HG03575 (cell line): ENCODE measurements at regions not wholly inside any gene's neighbourhood (a gene's known extent, or its start where the extent isn't known, plus 50 kb on each side); places are given as distances from the start of the nearest gene placed in this dataset.

Experiments
- ATAC-seq: cut with Tn5 transposase; IDR thresholded peaks from one replicate; pipeline ENCODE4 v1.9.1; 2021; ENCODE audit not compliant: unreplicated experiment, insufficient number of reproducible peaks, low FRiP score; ENCODE audit errors: extremely low read depth

- ATAC-seq, result no peak
These were observed 1090.2 kb upstream of the TMEM132C start for GRCh38 chr12:127176804-127177203.

GRCh38 chr12:127178052-127178451, 1088.9 kb upstream of the TMEM132C start:
- ATAC-seq, result no peak

- no peak for ATAC-seq
These were observed 1088.5 kb upstream of the TMEM132C start for GRCh38 chr12:127178463-127178862.

- no peak for ATAC-seq
These were observed 1087.8 kb upstream of the TMEM132C start for GRCh38 chr12:127179176-127179575.

GRCh38 chr12:127182018-127182417, 1085.0 kb upstream of the TMEM132C start:
- ATAC-seq, result no peak

- no peak for ATAC-seq
These were observed 1077.0 kb upstream of the TMEM132C start for GRCh38 chr12:127189992-127190391.

- ATAC-seq, result no peak
These were observed 1075.8 kb upstream of the TMEM132C start for GRCh38 chr12:127191129-127191528.

GRCh38 chr12:127192391-127192790, 1074.6 kb upstream of the TMEM132C start:
- ATAC-seq, result no peak

GRCh38 chr12:127193341-127193740, 1073.6 kb upstream of the TMEM132C start:
- no peak for ATAC-seq

- no peak for ATAC-seq
These were observed 1072.8 kb upstream of the TMEM132C start for GRCh38 chr12:127194176-127194575.

- no peak for ATAC-seq
These were observed 1061.0 kb upstream of the TMEM132C start for GRCh38 chr12:127205781-127206555.

- no peak for ATAC-seq
These were observed 1057.7 kb upstream of the TMEM132C start for GRCh38 chr12:127209318-127209717.

- no peak for ATAC-seq
These were observed 1052.8 kb upstream of the TMEM132C start for GRCh38 chr12:127214186-127214585.

GRCh38 chr12:127223011-127223410, 1044.0 kb upstream of the TMEM132C start:
- ATAC-seq, result no peak

GRCh38 chr12:127223731-127224130, 1043.2 kb upstream of the TMEM132C start:
- ATAC-seq, result no peak

GRCh38 chr12:127230843-127231260, 1036.1 kb upstream of the TMEM132C start:
- ATAC-seq, result no peak

- no peak for ATAC-seq
These were observed 1035.6 kb upstream of the TMEM132C start for GRCh38 chr12:127231371-127231770.

- no peak for ATAC-seq
These were observed 1034.0 kb upstream of the TMEM132C start for GRCh38 chr12:127233016-127233415.

GRCh38 chr12:127235761-127236160, 1031.2 kb upstream of the TMEM132C start:
- ATAC-seq, result no peak

GRCh38 chr12:127236491-127236890, 1030.5 kb upstream of the TMEM132C start:
- no peak for ATAC-seq

- ATAC-seq, result no peak
These were observed 1029.8 kb upstream of the TMEM132C start for GRCh38 chr12:127237151-127237550.
